Immature natural killer cell (primary cell): ENCODE measurements at regions not wholly inside any gene's neighbourhood (a gene's known extent, or its start where the extent isn't known, plus 50 kb on each side); places are given as distances from the start of the nearest gene placed in this dataset.
"Not testable (repeated sequence)": the region's sequence is repeated elsewhere in the genome, so short reads cannot be mapped to it uniquely, and the experiment has no call there.

Source experiments
- DNase-seq, 3 donors: peaks; one replicate each; pipeline ENCODE4 v3.0.0; 2022; ENCODE audit warnings: mixed read lengths in 1 of 3
- H3K27ac Mint-ChIP-seq, 6 donors: one replicate each; pipeline ENCODE4 v1.8.0; 2020; ENCODE audit warnings: mixed read lengths in 6 of 6, mild to moderate bottlenecking in 5 of 6, inconsistent platforms in 4 of 6, moderate library complexity in 3 of 6
- H3K27me3 Mint-ChIP-seq, 3 donors: one replicate each; pipeline ENCODE4 v1.8.0; 2020 to 2021; ENCODE audit warnings: low read depth in 3 of 3, mild to moderate bottlenecking in 3 of 3, mixed read lengths in 3 of 3, moderate library complexity in 3 of 3, inconsistent platforms in 1 of 3
- H3K36me3 Mint-ChIP-seq, 3 donors: one replicate each; pipeline ENCODE4 v1.8.0; 2020; ENCODE audit warnings: mixed read lengths in 3 of 3, inconsistent platforms in 2 of 3, mild to moderate bottlenecking in 2 of 3
- H3K4me1 Mint-ChIP-seq, 2 donors: one replicate each; pipeline ENCODE4 v1.8.0; 2020; ENCODE audit warnings: inconsistent platforms in 2 of 2, mild to moderate bottlenecking in 2 of 2, mixed read lengths in 2 of 2, moderate library complexity in 1 of 2
- H3K4me3 Mint-ChIP-seq, 5 donors: one replicate each; pipeline ENCODE4 v1.8.0; 2020; ENCODE audit warnings: mild to moderate bottlenecking in 5 of 5, mixed read lengths in 5 of 5, inconsistent platforms in 3 of 5, moderate library complexity in 3 of 5
- H3K9me3 Mint-ChIP-seq, 6 donors: one replicate each; pipeline ENCODE4 v1.8.0; 2020; ENCODE audit warnings: mild to moderate bottlenecking in 6 of 6, mixed read lengths in 6 of 6, inconsistent platforms in 4 of 6, moderate library complexity in 3 of 6

DNA sequence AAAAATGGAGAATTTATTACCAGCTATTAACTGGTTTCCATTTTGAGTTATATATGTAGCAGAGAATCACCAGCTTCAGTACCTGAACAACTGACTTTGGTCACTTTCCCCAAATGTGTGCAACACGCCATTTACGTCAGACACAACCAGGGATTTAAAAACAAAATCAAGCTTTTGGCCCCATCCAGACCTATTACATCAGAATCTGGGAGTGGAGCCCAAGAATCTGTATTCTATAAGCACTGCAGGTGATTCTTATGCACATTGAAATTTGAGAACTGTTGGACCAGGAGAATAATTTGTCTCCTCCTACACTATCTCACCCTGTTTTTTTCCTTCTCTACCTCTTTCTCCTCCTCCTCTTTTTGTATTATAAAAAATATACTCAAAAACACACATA, 295.9 kb downstream of the PRELID2 start:
- H3K9me3 Mint-ChIP-seq = peaks cover 5 to 16% (median 10%) of the 10 kb centered on the region in 6 donors
- no peaks in the 10 kb centered on the region for H3K36me3 Mint-ChIP-seq
- no peak overlapping the region for H3K27ac Mint-ChIP-seq
- peaks cover 0 to 1% (median 0%) of the 10 kb centered on the region in 3 donors for H3K27me3 Mint-ChIP-seq
- DNase-seq = no peak
- no peak overlapping the region for H3K4me3 Mint-ChIP-seq
- no peaks in the 10 kb centered on the region for H3K4me1 Mint-ChIP-seq

GRCh38 chr5:145536133-145536532, 299.0 kb downstream of the PRELID2 start:
- peaks cover 5 to 19% (median 12%) of the 10 kb centered on the region in 6 donors for H3K9me3 Mint-ChIP-seq
- H3K4me3 Mint-ChIP-seq = no peak overlapping the region
- no peak for DNase-seq
- no peaks in the 10 kb centered on the region for H3K27me3 Mint-ChIP-seq
- no peaks in the 10 kb centered on the region for H3K4me1 Mint-ChIP-seq
- H3K27ac Mint-ChIP-seq = no peak overlapping the region
- H3K36me3 Mint-ChIP-seq = no peaks in the 10 kb centered on the region

GRCh38 chr5:145531038-145531734, 304.0 kb downstream of the PRELID2 start:
- no peaks in the 10 kb centered on the region for H3K27me3 Mint-ChIP-seq
- no peak for DNase-seq
- H3K27ac Mint-ChIP-seq = no peak overlapping the region
- H3K9me3 Mint-ChIP-seq = peaks cover 3 to 40% (median 7%) of the 10 kb centered on the region in 6 donors
- no peaks in the 10 kb centered on the region for H3K36me3 Mint-ChIP-seq
- H3K4me1 Mint-ChIP-seq = no peaks in the 10 kb centered on the region
- H3K4me3 Mint-ChIP-seq = no peak overlapping the region

- no peak overlapping the region for H3K4me3 Mint-ChIP-seq
- peaks cover 0 to 2% (median 0%) of the 10 kb centered on the region in 3 donors for H3K27me3 Mint-ChIP-seq
- H3K4me1 Mint-ChIP-seq = no peaks in the 10 kb centered on the region
- no peaks in the 10 kb centered on the region for H3K36me3 Mint-ChIP-seq
- peaks cover 3 to 35% (median 17%) of the 10 kb centered on the region in 6 donors for H3K9me3 Mint-ChIP-seq
- no peak for DNase-seq
- no peak overlapping the region for H3K27ac Mint-ChIP-seq
These were observed 313.6 kb downstream of the PRELID2 start for GRCh38 chr5:145521523-145521922.

GRCh38 chr5:145521066-145521465, 314.1 kb downstream of the PRELID2 start:
- no peak overlapping the region for H3K27ac Mint-ChIP-seq
- H3K36me3 Mint-ChIP-seq = no peaks in the 10 kb centered on the region
- peaks cover 4 to 30% (median 17%) of the 10 kb centered on the region in 6 donors for H3K9me3 Mint-ChIP-seq
- H3K4me3 Mint-ChIP-seq = no peak overlapping the region
- peaks cover 0 to 2% (median 0%) of the 10 kb centered on the region in 3 donors for H3K27me3 Mint-ChIP-seq
- H3K4me1 Mint-ChIP-seq = no peaks in the 10 kb centered on the region
- no peak for DNase-seq

DNA sequence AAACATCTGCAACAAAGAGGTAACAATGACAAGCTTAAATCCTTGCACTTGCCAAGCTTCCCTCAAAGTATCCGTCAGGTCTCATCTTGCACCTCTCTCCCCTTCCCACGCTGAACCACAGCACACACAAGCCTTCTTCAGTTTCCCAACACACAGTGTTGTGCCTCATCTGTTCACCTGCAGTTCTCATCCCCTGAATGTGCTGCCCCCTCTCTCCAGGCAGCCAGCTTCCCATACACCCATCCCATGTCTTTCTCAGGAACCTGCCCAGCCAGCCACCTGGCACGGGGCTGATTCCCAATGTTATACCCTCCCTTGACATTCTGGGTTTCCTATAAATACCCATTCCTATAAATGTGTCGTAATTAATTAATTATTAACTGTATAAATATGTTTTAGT, 314.8 kb downstream of the PRELID2 start:
- Mint-ChIP-seq H3K27ac (no peak overlapping the region), H3K27me3 (peaks cover 0 to 2% (median 0%) of the 10 kb centered on the region in 3 donors), H3K4me3 (no peak overlapping the region), H3K9me3 (peaks cover 4 to 26% (median 16%) of the 10 kb centered on the region in 6 donors), H3K36me3 (no peaks in the 10 kb centered on the region), H3K4me1 (no peaks in the 10 kb centered on the region)
- no peak for DNase-seq

DNA sequence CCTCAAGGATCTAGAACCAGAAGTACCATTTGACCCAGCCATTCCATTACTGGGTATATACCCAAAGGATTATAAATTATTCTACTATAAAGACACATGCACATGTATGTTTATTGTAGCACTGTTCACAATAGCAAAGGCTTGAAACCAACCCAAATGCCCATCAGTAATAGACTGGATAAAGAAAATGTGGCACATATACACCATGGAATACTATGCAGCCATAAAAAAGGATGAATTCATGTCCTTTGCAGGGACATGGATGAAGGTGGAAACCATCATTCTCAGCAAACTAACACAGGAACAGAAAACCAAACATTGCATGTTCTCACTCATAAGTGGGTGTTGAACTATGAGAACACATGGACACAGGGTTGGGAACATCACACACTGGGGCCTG, 317.6 kb downstream of the PRELID2 start:
- not testable (repeated sequence) for H3K4me1 Mint-ChIP-seq, H3K27me3 Mint-ChIP-seq, DNase-seq

DNA sequence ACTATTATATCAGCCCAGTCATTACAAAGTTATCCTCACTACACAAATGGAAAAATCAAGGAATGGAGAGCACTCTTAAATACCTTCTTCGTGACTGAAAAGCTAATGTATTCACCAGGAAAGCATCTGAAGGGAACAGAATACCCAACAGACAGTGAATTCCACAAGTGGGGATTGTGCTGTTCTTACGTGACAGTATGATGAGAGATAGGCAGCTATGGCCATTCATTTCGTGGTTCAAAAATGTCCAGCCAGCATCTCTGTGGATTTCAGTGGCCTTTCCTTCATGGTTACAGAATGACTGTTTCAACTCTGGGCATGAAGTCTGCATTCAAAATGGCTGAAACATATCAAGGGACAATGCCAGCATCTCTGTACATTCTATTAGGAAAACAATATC, 323.8 kb downstream of the PRELID2 start:
- no peaks in the 10 kb centered on the region for H3K27me3 Mint-ChIP-seq
- H3K4me3 Mint-ChIP-seq = no peak overlapping the region
- no peak for DNase-seq
- H3K4me1 Mint-ChIP-seq = no peaks in the 10 kb centered on the region
- H3K36me3 Mint-ChIP-seq = no peaks in the 10 kb centered on the region
- peaks cover 10 to 64% (median 19%) of the 10 kb centered on the region in 6 donors for H3K9me3 Mint-ChIP-seq
- no peak overlapping the region for H3K27ac Mint-ChIP-seq

More for the DNA sequence above, 317.6 kb downstream of the PRELID2 start:
- not testable (repeated sequence) for H3K36me3 Mint-ChIP-seq, H3K4me3 Mint-ChIP-seq, H3K27ac Mint-ChIP-seq
- H3K9me3 Mint-ChIP-seq = peaks cover 14 to 34% (median 24%) of the 10 kb centered on the region in 6 donors

DNA sequence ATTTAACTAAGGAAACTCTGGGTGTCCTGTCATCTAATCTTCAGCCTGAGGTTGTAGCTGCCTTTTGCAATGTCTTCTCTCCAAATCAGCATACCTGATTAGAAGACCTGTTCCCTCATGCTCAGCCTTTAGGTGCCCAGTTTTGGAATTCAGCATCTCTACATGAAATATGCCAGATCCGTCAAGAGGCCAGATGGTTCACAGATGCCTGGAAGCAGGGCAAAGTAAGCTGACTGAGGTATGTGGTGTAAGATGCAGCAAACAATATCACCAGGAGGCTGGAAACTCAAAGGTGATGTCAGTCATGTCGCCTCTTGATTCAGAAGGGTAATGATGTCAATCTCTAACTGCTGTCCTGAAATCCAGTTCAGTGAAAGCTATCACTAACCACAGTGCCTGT, 324.4 kb downstream of the PRELID2 start:
- peaks cover 4 to 64% (median 17%) of the 10 kb centered on the region in 6 donors for H3K9me3 Mint-ChIP-seq
- DNase-seq = no peak
- H3K36me3 Mint-ChIP-seq = no peaks in the 10 kb centered on the region
- H3K27me3 Mint-ChIP-seq = no peaks in the 10 kb centered on the region
- H3K4me3 Mint-ChIP-seq = no peak overlapping the region
- H3K27ac Mint-ChIP-seq = no peak overlapping the region
- no peaks in the 10 kb centered on the region for H3K4me1 Mint-ChIP-seq

DNA sequence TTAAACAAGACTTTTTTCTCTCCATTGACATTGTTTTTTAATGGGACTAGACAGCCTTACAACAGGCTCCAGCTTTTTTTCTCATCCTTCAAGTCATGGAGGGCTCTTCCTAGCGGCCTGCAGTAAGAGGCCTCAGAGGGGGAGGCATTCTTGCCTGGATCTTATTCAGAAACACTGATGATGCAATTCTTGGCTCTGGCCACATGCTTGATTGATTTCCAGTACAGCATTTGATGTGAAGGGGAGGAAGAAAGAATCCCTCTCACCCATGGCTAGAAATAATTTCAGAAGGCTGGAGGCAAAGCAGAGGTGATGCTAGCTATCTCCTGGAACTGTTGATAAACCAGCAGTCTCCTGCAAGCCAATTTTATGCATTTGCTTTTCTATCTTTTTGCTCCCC, 324.8 kb downstream of the PRELID2 start:
- Mint-ChIP-seq H3K4me3 (no peak overlapping the region), H3K36me3 (no peaks in the 10 kb centered on the region), H3K9me3 (peaks cover 3 to 62% (median 16%) of the 10 kb centered on the region in 6 donors), H3K4me1 (no peaks in the 10 kb centered on the region), H3K27me3 (no peaks in the 10 kb centered on the region), H3K27ac (no peak overlapping the region)
- no peak for DNase-seq

- Mint-ChIP-seq H3K9me3 (peaks cover 3 to 58% (median 16%) of the 10 kb centered on the region in 6 donors), H3K27ac (no peak overlapping the region), H3K4me1 (no peaks in the 10 kb centered on the region), H3K36me3 (no peaks in the 10 kb centered on the region), H3K4me3 (no peak overlapping the region), H3K27me3 (no peaks in the 10 kb centered on the region)
- DNase-seq = no peak
These were observed 325.6 kb downstream of the PRELID2 start for GRCh38 chr5:145509336-145510136.

- no peak overlapping the region for H3K27ac Mint-ChIP-seq
- H3K4me3 Mint-ChIP-seq = no peak overlapping the region
- H3K27me3 Mint-ChIP-seq = no peaks in the 10 kb centered on the region
These were observed 328.8 kb downstream of the PRELID2 start for GRCh38 chr5:145506185-145506850.

GRCh38 chr5:145502906-145503305, 332.2 kb downstream of the PRELID2 start:
- no peak for DNase-seq
- peaks cover 5 to 45% (median 7%) of the 10 kb centered on the region in 6 donors for H3K9me3 Mint-ChIP-seq
- H3K4me1 Mint-ChIP-seq = no peaks in the 10 kb centered on the region
- no peaks in the 10 kb centered on the region for H3K36me3 Mint-ChIP-seq
- peaks cover 0 to 4% (median 0%) of the 10 kb centered on the region in 3 donors for H3K27me3 Mint-ChIP-seq
- no peak overlapping the region for H3K27ac Mint-ChIP-seq
- H3K4me3 Mint-ChIP-seq = no peak overlapping the region

More at GRCh38 chr5:145506185-145506850, 328.8 kb downstream of the PRELID2 start:
- H3K36me3 Mint-ChIP-seq = no peaks in the 10 kb centered on the region
- H3K4me1 Mint-ChIP-seq = no peaks in the 10 kb centered on the region
- no peak for DNase-seq
- peaks cover 0 to 56% (median 5%) of the 10 kb centered on the region in 6 donors for H3K9me3 Mint-ChIP-seq

- DNase-seq = no peak
- Mint-ChIP-seq H3K9me3 (peaks cover 5 to 57% (median 12%) of the 10 kb centered on the region in 6 donors), H3K36me3 (no peaks in the 10 kb centered on the region), H3K4me1 (no peaks in the 10 kb centered on the region), H3K4me3 (no peak overlapping the region), H3K27ac (no peak overlapping the region), H3K27me3 (peaks cover 0 to 4% (median 0%) of the 10 kb centered on the region in 3 donors)
These were observed 334.4 kb downstream of the PRELID2 start for GRCh38 chr5:145500710-145501109.
